WTC11 (cell line): ENCODE measurements at regions not wholly inside any gene's neighbourhood (a gene's known extent, or its start where the extent isn't known, plus 50 kb on each side); places are given as distances from the start of the nearest gene placed in this dataset.

Source experiments
- ATAC-seq: fragments of 200-7000 bp; cut with Tn5 transposase; 2 replicates; pipeline ENCODE4 v1.10.0; 2021; ENCODE audit warnings: mild to moderate bottlenecking, moderate library complexity
- CTCF ChIA-PET: fragments of 300-600 bp; sonication (Branson Sonifier 250); formaldehyde crosslinking; loops from one replicate; lab custom pipeline; 2021; ENCODE audit warnings: antibody characterized with exemption; lab: Charles Lee
- POLR2A ChIA-PET: fragments of 350-600 bp; sonication (Branson Sonifier 250); formaldehyde crosslinking; loops from one replicate; lab custom pipeline; 2021; ENCODE audit warnings: antibody characterized with exemption; lab: Charles Lee
- DNase-seq: peaks from one replicate; pipeline ENCODE4 v3.0.0; 2021; ENCODE audit warnings: low spot score
- H3K27ac Mint-ChIP-seq: 2 replicates; pipeline ENCODE4 v1.8.0; 2021; ENCODE audit warnings: mixed read lengths
- H3K27me3 Mint-ChIP-seq: 2 replicates; pipeline ENCODE4 v1.8.0; 2021; ENCODE audit warnings: low read depth, mild to moderate bottlenecking, moderate library complexity, mixed read lengths
- H3K36me3 Mint-ChIP-seq: 2 replicates; pipeline ENCODE4 v1.8.0; 2021; ENCODE audit warnings: mixed read lengths
- H3K4me1 Mint-ChIP-seq: 2 replicates; pipeline ENCODE4 v1.8.0; 2022; ENCODE audit warnings: mixed read lengths
- H3K4me3 Mint-ChIP-seq: 2 replicates; pipeline ENCODE4 v1.8.0; 2021; ENCODE audit warnings: mild to moderate bottlenecking, moderate library complexity, mixed read lengths
- H3K9me3 Mint-ChIP-seq: 2 replicates; pipeline ENCODE4 v1.8.0; 2021; ENCODE audit warnings: mixed read lengths
- CBFB ChIP-seq: sonication (generic); formaldehyde crosslinking; IDR thresholded peaks from 2 replicates; pipeline ENCODE4 v1.8.1; 2022; ENCODE audit warnings: mild to moderate bottlenecking, low read depth, missing genetic modification reagents
- CREB1 ChIP-seq: sonication (generic); formaldehyde crosslinking; IDR thresholded peaks from 2 replicates; pipeline ENCODE4 v1.8.0; 2023; ENCODE audit warnings: mild to moderate bottlenecking, missing genetic modification reagents
- ELF4 ChIP-seq: sonication (generic); formaldehyde crosslinking; IDR thresholded peaks from 2 replicates; pipeline ENCODE4 v1.8.1; 2022; ENCODE audit warnings: low read depth, mild to moderate bottlenecking, moderate library complexity, missing genetic modification reagents
- GABPB1 ChIP-seq: sonication (generic); formaldehyde crosslinking; IDR thresholded peaks from 2 replicates; pipeline ENCODE4 v1.8.1; 2023; ENCODE audit warnings: mild to moderate bottlenecking, missing genetic modification reagents
- SOX15 ChIP-seq: fragments of 250-450 bp; sonication (Bioruptor Pico); IDR thresholded peaks from 2 replicates; pipeline ENCODE4 v1.9.0; 2021; ENCODE audit warnings: mild to moderate bottlenecking
- SP1 ChIP-seq: sonication (generic); formaldehyde crosslinking; conservative IDR thresholded peaks from 2 replicates; pipeline ENCODE4 v1.8.1; 2022; ENCODE audit warnings: missing genetic modification reagents
- TEAD1 ChIP-seq: sonication (generic); formaldehyde crosslinking; IDR thresholded peaks from 2 replicates; pipeline ENCODE4 v1.8.0; 2022; ENCODE audit warnings: mild to moderate bottlenecking, missing genetic modification reagents
- TEAD4 ChIP-seq: sonication (generic); formaldehyde crosslinking; IDR thresholded peaks from 2 replicates; pipeline ENCODE4 v1.8.0; 2022; ENCODE audit warnings: mild to moderate bottlenecking, missing genetic modification reagents
- ZNF317 ChIP-seq: sonication (generic); formaldehyde crosslinking; IDR thresholded peaks from 2 replicates; pipeline ENCODE4 v1.8.1; 2023; ENCODE audit warnings: low read depth, mild to moderate bottlenecking, moderate library complexity, missing genetic modification reagents, borderline replicate concordance
- TF ChIP-seq, protein P1 (sequence below): sonication (generic); formaldehyde crosslinking; IDR thresholded peaks from 2 replicates; pipeline ENCODE4 v1.8.1; 2023; ENCODE audit warnings: mild to moderate bottlenecking, missing genetic modification reagents
- TF ChIP-seq, protein P2 (sequence below): sonication (generic); formaldehyde crosslinking; IDR thresholded peaks from 2 replicates; pipeline ENCODE4 v1.8.0; 2022; ENCODE audit warnings: missing genetic modification reagents
- TF ChIP-seq, protein P3 (sequence below): sonication (generic); formaldehyde crosslinking; IDR thresholded peaks from 2 replicates; pipeline ENCODE4 v1.8.0; 2023; ENCODE audit warnings: missing genetic modification reagents
- TF ChIP-seq, protein P4 (sequence below): fragments of 200-600 bp; IDR thresholded peaks from 2 replicates; pipeline ENCODE4 v1.8.0; 2022; ENCODE audit warnings: antibody characterized with exemption
- TF ChIP-seq, protein P5 (sequence below): sonication (generic); formaldehyde crosslinking; IDR thresholded peaks from 2 replicates; pipeline ENCODE4 v1.8.1; 2023; ENCODE audit warnings: mild to moderate bottlenecking, missing genetic modification reagents
- TF ChIP-seq, protein P6 (sequence below): sonication (generic); formaldehyde crosslinking; IDR thresholded peaks from 2 replicates; pipeline ENCODE4 v1.8.1; 2022; ENCODE audit warnings: low read depth, missing genetic modification reagents, borderline replicate concordance
- TF ChIP-seq, protein P7 (sequence below): sonication (generic); formaldehyde crosslinking; IDR thresholded peaks from 2 replicates; pipeline ENCODE4 v1.8.1; 2022; ENCODE audit warnings: low read depth, mild to moderate bottlenecking, moderate library complexity, missing genetic modification reagents, borderline replicate concordance
- TF ChIP-seq, protein P8 (sequence below): sonication (generic); formaldehyde crosslinking; IDR thresholded peaks from 2 replicates; pipeline ENCODE4 v1.8.1; 2022; ENCODE audit warnings: mild to moderate bottlenecking, missing genetic modification reagents, moderate library complexity, borderline replicate concordance
- TF ChIP-seq, protein P9 (sequence below): fragments of 250-450 bp; sonication (Bioruptor Pico); IDR thresholded peaks from 2 replicates; pipeline ENCODE4 v2.1.2; 2022; ENCODE audit warnings: mild to moderate bottlenecking, moderate library complexity
- TF ChIP-seq, protein P10 (sequence below): sonication (generic); formaldehyde crosslinking; IDR thresholded peaks from 2 replicates; pipeline ENCODE4 v1.8.1; 2022; ENCODE audit warnings: mild to moderate bottlenecking, moderate library complexity, missing genetic modification reagents

DNA sequence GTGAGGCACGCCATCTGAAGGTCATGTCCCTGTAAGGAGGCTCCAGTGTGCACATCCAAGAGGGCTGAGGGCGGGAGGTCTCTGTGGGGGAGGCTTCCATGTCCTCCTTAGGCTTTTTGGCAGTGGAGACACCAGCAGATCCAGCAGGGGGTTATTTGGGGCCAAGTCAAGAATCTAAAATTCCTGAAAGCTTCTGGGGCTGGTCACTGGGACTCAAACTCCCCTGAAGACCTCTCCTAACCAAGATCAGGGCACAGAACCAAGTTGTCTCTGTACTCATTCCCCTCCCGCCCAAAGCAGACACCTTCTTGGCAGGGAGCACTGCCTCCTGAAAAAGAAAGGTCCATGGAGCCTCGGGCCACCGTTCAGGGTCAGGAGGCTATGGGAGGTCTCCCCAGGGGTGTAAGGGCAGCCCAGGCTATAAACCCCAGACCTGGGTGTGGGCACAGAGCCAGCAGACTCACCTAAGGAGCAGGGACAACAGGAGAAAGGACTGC lies 127.4 kb upstream of the ADRA1B start:
- H3K4me1 Mint-ChIP-seq, result peaks cover 28% of the 10 kb centered on the region
- ChIA-PET POLR2A (no interaction called here), CTCF (no interaction called here)
- H3K27me3 Mint-ChIP-seq, result no peaks in the 10 kb centered on the region
- H3K9me3 Mint-ChIP-seq, result no peaks in the 10 kb centered on the region
- H3K4me3 Mint-ChIP-seq, result no peak overlapping the region
- no peak for TF ChIP-seq TEAD1 (CRISPR knock-in tag)
- TF ChIP-seq, protein P1, sequence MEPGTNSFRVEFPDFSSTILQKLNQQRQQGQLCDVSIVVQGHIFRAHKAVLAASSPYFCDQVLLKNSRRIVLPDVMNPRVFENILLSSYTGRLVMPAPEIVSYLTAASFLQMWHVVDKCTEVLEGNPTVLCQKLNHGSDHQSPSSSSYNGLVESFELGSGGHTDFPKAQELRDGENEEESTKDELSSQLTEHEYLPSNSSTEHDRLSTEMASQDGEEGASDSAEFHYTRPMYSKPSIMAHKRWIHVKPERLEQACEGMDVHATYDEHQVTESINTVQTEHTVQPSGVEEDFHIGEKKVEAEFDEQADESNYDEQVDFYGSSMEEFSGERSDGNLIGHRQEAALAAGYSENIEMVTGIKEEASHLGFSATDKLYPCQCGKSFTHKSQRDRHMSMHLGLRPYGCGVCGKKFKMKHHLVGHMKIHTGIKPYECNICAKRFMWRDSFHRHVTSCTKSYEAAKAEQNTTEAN, result no peak
- no peak for DNase-seq
- no peaks in the 10 kb centered on the region for H3K36me3 Mint-ChIP-seq
- no peak for ATAC-seq
- H3K27ac Mint-ChIP-seq, result no peak overlapping the region

DNA sequence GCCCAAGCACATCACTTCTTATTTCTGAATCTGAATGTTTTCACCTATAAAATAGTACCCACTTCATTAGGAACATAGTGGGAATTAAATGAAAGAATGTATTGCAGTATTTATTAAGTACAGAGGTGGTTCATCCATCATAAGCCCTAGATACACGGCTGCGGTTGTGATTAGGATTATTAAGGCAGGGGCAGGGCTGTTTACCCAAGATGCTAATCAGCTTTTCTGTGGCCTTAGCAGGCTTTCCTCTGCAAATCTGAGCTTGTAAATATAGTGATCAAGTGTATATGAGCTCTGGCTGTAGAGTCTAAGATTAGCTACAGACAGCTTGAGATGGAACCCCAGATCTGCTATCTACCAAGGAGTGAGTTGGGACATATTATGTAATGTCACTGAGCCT lies 124.1 kb upstream of the ADRA1B start:
- ChIA-PET CTCF (no interaction called here), POLR2A (no interaction called here)
- Mint-ChIP-seq H3K9me3 (no peaks in the 10 kb centered on the region), H3K4me1 (peaks cover 2% of the 10 kb centered on the region; the same call in 1 of the 2 replicates), H3K36me3 (no peaks in the 10 kb centered on the region), H3K4me3 (no peak overlapping the region), H3K27ac (no peak overlapping the region), H3K27me3 (no peaks in the 10 kb centered on the region)
- ATAC-seq (no peak), DNase-seq (no peak)
- TF ChIP-seq, protein P2, sequence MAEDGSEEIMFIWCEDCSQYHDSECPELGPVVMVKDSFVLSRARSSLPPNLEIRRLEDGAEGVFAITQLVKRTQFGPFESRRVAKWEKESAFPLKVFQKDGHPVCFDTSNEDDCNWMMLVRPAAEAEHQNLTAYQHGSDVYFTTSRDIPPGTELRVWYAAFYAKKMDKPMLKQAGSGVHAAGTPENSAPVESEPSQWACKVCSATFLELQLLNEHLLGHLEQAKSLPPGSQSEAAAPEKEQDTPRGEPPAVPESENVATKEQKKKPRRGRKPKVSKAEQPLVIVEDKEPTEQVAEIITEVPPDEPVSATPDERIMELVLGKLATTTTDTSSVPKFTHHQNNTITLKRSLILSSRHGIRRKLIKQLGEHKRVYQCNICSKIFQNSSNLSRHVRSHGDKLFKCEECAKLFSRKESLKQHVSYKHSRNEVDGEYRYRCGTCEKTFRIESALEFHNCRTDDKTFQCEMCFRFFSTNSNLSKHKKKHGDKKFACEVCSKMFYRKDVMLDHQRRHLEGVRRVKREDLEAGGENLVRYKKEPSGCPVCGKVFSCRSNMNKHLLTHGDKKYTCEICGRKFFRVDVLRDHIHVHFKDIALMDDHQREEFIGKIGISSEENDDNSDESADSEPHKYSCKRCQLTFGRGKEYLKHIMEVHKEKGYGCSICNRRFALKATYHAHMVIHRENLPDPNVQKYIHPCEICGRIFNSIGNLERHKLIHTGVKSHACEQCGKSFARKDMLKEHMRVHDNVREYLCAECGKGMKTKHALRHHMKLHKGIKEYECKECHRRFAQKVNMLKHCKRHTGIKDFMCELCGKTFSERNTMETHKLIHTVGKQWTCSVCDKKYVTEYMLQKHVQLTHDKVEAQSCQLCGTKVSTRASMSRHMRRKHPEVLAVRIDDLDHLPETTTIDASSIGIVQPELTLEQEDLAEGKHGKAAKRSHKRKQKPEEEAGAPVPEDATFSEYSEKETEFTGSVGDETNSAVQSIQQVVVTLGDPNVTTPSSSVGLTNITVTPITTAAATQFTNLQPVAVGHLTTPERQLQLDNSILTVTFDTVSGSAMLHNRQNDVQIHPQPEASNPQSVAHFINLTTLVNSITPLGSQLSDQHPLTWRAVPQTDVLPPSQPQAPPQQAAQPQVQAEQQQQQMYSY (CRISPR knock-in tag), result no peak
- no peak for TF ChIP-seq CBFB (CRISPR knock-in tag)
- TF ChIP-seq, protein P3, sequence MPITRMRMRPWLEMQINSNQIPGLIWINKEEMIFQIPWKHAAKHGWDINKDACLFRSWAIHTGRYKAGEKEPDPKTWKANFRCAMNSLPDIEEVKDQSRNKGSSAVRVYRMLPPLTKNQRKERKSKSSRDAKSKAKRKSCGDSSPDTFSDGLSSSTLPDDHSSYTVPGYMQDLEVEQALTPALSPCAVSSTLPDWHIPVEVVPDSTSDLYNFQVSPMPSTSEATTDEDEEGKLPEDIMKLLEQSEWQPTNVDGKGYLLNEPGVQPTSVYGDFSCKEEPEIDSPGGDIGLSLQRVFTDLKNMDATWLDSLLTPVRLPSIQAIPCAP (CRISPR knock-in tag), result no peak
- no peak for TF ChIP-seq SOX15 (CRISPR knock-in tag)
- TF ChIP-seq GABPB1 (CRISPR knock-in tag), result no peak
- TF ChIP-seq SP1 (CRISPR knock-in tag), result no peak
- no peak for TF ChIP-seq TEAD1 (CRISPR knock-in tag)
- TF ChIP-seq, protein P4, sequence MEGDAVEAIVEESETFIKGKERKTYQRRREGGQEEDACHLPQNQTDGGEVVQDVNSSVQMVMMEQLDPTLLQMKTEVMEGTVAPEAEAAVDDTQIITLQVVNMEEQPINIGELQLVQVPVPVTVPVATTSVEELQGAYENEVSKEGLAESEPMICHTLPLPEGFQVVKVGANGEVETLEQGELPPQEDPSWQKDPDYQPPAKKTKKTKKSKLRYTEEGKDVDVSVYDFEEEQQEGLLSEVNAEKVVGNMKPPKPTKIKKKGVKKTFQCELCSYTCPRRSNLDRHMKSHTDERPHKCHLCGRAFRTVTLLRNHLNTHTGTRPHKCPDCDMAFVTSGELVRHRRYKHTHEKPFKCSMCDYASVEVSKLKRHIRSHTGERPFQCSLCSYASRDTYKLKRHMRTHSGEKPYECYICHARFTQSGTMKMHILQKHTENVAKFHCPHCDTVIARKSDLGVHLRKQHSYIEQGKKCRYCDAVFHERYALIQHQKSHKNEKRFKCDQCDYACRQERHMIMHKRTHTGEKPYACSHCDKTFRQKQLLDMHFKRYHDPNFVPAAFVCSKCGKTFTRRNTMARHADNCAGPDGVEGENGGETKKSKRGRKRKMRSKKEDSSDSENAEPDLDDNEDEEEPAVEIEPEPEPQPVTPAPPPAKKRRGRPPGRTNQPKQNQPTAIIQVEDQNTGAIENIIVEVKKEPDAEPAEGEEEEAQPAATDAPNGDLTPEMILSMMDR, result no peak
- TF ChIP-seq, protein P5, sequence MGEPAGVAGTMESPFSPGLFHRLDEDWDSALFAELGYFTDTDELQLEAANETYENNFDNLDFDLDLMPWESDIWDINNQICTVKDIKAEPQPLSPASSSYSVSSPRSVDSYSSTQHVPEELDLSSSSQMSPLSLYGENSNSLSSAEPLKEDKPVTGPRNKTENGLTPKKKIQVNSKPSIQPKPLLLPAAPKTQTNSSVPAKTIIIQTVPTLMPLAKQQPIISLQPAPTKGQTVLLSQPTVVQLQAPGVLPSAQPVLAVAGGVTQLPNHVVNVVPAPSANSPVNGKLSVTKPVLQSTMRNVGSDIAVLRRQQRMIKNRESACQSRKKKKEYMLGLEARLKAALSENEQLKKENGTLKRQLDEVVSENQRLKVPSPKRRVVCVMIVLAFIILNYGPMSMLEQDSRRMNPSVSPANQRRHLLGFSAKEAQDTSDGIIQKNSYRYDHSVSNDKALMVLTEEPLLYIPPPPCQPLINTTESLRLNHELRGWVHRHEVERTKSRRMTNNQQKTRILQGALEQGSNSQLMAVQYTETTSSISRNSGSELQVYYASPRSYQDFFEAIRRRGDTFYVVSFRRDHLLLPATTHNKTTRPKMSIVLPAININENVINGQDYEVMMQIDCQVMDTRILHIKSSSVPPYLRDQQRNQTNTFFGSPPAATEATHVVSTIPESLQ, result no peak
- TF ChIP-seq ZNF317 (CRISPR knock-in tag), result no peak
- no peak for TF ChIP-seq CREB1
- no peak for TF ChIP-seq ELF4 (CRISPR knock-in tag)
- TF ChIP-seq, protein P6, sequence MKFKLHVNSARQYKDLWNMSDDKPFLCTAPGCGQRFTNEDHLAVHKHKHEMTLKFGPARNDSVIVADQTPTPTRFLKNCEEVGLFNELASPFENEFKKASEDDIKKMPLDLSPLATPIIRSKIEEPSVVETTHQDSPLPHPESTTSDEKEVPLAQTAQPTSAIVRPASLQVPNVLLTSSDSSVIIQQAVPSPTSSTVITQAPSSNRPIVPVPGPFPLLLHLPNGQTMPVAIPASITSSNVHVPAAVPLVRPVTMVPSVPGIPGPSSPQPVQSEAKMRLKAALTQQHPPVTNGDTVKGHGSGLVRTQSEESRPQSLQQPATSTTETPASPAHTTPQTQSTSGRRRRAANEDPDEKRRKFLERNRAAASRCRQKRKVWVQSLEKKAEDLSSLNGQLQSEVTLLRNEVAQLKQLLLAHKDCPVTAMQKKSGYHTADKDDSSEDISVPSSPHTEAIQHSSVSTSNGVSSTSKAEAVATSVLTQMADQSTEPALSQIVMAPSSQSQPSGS (CRISPR knock-in tag), result no peak
- TF ChIP-seq, protein P7, sequence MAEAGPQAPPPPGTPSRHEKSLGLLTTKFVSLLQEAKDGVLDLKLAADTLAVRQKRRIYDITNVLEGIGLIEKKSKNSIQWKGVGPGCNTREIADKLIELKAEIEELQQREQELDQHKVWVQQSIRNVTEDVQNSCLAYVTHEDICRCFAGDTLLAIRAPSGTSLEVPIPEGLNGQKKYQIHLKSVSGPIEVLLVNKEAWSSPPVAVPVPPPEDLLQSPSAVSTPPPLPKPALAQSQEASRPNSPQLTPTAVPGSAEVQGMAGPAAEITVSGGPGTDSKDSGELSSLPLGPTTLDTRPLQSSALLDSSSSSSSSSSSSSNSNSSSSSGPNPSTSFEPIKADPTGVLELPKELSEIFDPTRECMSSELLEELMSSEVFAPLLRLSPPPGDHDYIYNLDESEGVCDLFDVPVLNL, result no peak
- TF ChIP-seq, protein P8, sequence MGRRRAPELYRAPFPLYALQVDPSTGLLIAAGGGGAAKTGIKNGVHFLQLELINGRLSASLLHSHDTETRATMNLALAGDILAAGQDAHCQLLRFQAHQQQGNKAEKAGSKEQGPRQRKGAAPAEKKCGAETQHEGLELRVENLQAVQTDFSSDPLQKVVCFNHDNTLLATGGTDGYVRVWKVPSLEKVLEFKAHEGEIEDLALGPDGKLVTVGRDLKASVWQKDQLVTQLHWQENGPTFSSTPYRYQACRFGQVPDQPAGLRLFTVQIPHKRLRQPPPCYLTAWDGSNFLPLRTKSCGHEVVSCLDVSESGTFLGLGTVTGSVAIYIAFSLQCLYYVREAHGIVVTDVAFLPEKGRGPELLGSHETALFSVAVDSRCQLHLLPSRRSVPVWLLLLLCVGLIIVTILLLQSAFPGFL, result no peak
- TF ChIP-seq TEAD4 (CRISPR knock-in tag), result no peak
- TF ChIP-seq, protein P9, sequence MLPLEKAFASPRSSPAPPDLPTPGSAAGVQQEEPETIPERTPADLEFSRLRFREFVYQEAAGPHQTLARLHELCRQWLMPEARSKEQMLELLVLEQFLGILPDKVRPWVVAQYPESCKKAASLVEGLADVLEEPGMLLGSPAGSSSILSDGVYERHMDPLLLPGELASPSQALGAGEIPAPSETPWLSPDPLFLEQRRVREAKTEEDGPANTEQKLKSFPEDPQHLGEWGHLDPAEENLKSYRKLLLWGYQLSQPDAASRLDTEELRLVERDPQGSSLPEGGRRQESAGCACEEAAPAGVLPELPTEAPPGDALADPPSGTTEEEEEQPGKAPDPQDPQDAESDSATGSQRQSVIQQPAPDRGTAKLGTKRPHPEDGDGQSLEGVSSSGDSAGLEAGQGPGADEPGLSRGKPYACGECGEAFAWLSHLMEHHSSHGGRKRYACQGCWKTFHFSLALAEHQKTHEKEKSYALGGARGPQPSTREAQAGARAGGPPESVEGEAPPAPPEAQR (CRISPR knock-in tag), result no peak
- TF ChIP-seq, protein P10, sequence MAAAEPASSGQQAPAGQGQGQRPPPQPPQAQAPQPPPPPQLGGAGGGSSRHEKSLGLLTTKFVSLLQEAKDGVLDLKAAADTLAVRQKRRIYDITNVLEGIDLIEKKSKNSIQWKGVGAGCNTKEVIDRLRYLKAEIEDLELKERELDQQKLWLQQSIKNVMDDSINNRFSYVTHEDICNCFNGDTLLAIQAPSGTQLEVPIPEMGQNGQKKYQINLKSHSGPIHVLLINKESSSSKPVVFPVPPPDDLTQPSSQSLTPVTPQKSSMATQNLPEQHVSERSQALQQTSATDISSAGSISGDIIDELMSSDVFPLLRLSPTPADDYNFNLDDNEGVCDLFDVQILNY (CRISPR knock-in tag), result no peak
